Keratinocyte (primary cell): ENCODE measurements at regions not wholly inside any gene's neighbourhood (a gene's known extent, or its start where the extent isn't known, plus 50 kb on each side); places are given as distances from the start of the nearest gene placed in this dataset.

Source experiments
- DNase-seq: peaks from one replicate; pipeline ENCODE4 v3.0.0-alpha.2; 2011; ENCODE audit warnings: low read depth, missing footprints, low spot score
- FAIRE-seq: peaks from 2 replicates; lab custom pipeline; 2011; peaks lifted over from hg19 to GRCh38; lab: Jason Lieb, UNC
- H2AFZ ChIP-seq: 2 replicates; pipeline ENCODE4 v1.6.0; 2012; ENCODE audit warnings: low read length, control low read depth, inconsistent platforms; ENCODE audit not compliant: control insufficient read depth
- H3K27ac ChIP-seq: 2 replicates; pipeline ENCODE4 v1.5.1; 2011; ENCODE audit warnings: low read length; ENCODE audit not compliant: control insufficient read depth, insufficient read depth
- H3K27me3 ChIP-seq: 3 replicates; pipeline ENCODE4 v1.6.0; 2011; ENCODE audit warnings: low read length; ENCODE audit not compliant: control insufficient read depth, insufficient read depth; ENCODE audit errors: extremely low read depth
- H3K36me3 ChIP-seq, 2 experiments: 2 replicates in 1 of 2; 3 replicates in 1 of 2; pipeline ENCODE4 v1.5.1; 2011; ENCODE audit warnings: low read length in 2 of 2, mild to moderate bottlenecking in 1 of 2; ENCODE audit not compliant: control insufficient read depth in 2 of 2, insufficient read depth in 2 of 2; ENCODE audit errors: extremely low read depth in 1 of 2
- H3K4me1 ChIP-seq: 3 replicates; pipeline ENCODE4 v1.5.1; 2011; ENCODE audit warnings: low read length; ENCODE audit not compliant: control insufficient read depth, insufficient read depth; ENCODE audit errors: extremely low read depth
- H3K4me2 ChIP-seq: 3 replicates; pipeline ENCODE4 v1.6.0; 2011; ENCODE audit warnings: low read depth, low read length; ENCODE audit not compliant: control insufficient read depth, insufficient read depth; ENCODE audit errors: extremely low read depth
- H3K4me3 ChIP-seq, 3 experiments: fragments of 200-600 bp in 1 of 3; sonication (generic) in 1 of 3; 2 replicates in 2 of 3; 3 replicates in 1 of 3; pipeline ENCODE4 v1.5.1; 2011 to 2016; ENCODE audit warnings: low read length in 3 of 3, mild to moderate bottlenecking in 3 of 3, control low read depth in 2 of 3, inconsistent platforms in 1 of 3, low read depth in 1 of 3, mixed read lengths in 1 of 3, mixed run types in 1 of 3, moderate library complexity in 1 of 3; ENCODE audit not compliant: control insufficient read depth in 2 of 3, insufficient read depth in 2 of 3; ENCODE audit errors: extremely low read depth in 1 of 3
- H3K79me2 ChIP-seq: 2 replicates; pipeline ENCODE4 v1.6.0; 2012; ENCODE audit warnings: low read length; ENCODE audit not compliant: control insufficient read depth, insufficient read depth
- H3K9ac ChIP-seq: 3 replicates; pipeline ENCODE4 v1.6.0; 2011; ENCODE audit warnings: low read length; ENCODE audit not compliant: control insufficient read depth, insufficient read depth; ENCODE audit errors: extremely low read depth
- H3K9me1 ChIP-seq: 3 replicates; pipeline ENCODE4 v1.6.0; 2011; ENCODE audit warnings: low read length; ENCODE audit not compliant: control insufficient read depth, insufficient read depth; ENCODE audit errors: extremely low read depth
- H3K9me3 ChIP-seq: 2 replicates; pipeline ENCODE4 v1.5.1; 2012; ENCODE audit warnings: low read depth, low read length; ENCODE audit not compliant: control insufficient read depth
- H4K20me1 ChIP-seq: 3 replicates; pipeline ENCODE4 v1.6.0; 2011; ENCODE audit warnings: low read length; ENCODE audit not compliant: control insufficient read depth, insufficient read depth; ENCODE audit errors: extremely low read depth
- EZH2 ChIP-seq: IDR thresholded peaks from one replicate; pipeline ENCODE4 v1.6.1; 2012; ENCODE audit warnings: inconsistent platforms, mild to moderate bottlenecking, low read length, moderate library complexity
- dilution Hi-C: fragments of 300-500 bp; cut with MboI; formaldehyde crosslinking; loops from one replicate; pipeline ENCODE4 v1.7.0; 2020; ENCODE audit warnings: low sequenced_read_pairs; ENCODE audit not compliant: extremely low pct_ligation_motif_present
- TF ChIP-seq, protein P1 (sequence below), 3 experiments: IDR thresholded peaks in 1 of 3; conservative IDR thresholded peaks in 1 of 3; optimal IDR thresholded peaks in 1 of 3; 2 replicates in 2 of 3; 3 replicates in 1 of 3; pipeline versions ENCODE3 to v1.5.1; 2011; ENCODE audit warnings: low read length in 3 of 3, mild to moderate bottlenecking in 3 of 3, moderate library complexity in 2 of 3, control low read depth in 1 of 3, inconsistent platforms in 1 of 3; ENCODE audit not compliant: insufficient read depth in 2 of 3; ENCODE audit errors: extremely low read depth in 1 of 3

DNA sequence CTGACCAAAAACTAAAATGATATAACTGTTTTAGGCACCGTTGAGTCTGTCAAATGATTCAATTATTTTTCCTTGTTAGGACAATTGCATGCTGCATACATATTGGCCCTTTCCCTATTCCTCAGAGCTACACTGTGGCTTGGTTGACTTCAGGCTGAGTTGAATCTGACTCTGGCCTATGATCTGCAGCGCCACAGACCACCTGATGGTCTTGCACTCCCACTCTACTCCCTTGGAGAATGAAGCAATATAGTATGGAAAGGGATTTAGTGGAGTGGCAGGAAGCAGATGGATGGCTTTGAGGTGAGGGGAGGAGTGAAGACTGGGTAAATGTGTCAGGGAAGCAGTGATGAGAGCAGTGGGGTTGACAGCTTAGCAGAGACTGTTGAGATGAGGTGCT, 579.0 kb upstream of the STXBP6 start:
- Histone ChIP-seq H2AFZ (no peak overlapping the region), H3K4me1 (no peaks in the 10 kb centered on the region), H3K9me1 (no peaks in the 10 kb centered on the region), H3K36me3 (no peaks in the 10 kb centered on the region), H3K9me3 (no peaks in the 10 kb centered on the region), H3K27me3 (no peaks in the 10 kb centered on the region), H3K27ac (no peak overlapping the region), H3K4me3 (no peak overlapping the region), H4K20me1 (no peaks in the 10 kb centered on the region), H3K9ac (no peak overlapping the region), H3K79me2 (no peaks in the 10 kb centered on the region), H3K4me2 (no peak overlapping the region)
- FAIRE-seq (no peak), DNase-seq (no peak)
- dilution Hi-C loops: no loop called here
- TF ChIP-seq EZH2: no peak
- TF ChIP-seq, protein P1, sequence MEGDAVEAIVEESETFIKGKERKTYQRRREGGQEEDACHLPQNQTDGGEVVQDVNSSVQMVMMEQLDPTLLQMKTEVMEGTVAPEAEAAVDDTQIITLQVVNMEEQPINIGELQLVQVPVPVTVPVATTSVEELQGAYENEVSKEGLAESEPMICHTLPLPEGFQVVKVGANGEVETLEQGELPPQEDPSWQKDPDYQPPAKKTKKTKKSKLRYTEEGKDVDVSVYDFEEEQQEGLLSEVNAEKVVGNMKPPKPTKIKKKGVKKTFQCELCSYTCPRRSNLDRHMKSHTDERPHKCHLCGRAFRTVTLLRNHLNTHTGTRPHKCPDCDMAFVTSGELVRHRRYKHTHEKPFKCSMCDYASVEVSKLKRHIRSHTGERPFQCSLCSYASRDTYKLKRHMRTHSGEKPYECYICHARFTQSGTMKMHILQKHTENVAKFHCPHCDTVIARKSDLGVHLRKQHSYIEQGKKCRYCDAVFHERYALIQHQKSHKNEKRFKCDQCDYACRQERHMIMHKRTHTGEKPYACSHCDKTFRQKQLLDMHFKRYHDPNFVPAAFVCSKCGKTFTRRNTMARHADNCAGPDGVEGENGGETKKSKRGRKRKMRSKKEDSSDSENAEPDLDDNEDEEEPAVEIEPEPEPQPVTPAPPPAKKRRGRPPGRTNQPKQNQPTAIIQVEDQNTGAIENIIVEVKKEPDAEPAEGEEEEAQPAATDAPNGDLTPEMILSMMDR (optimal IDR thresholded peaks at IDR 0.05 in 1 of 3, IDR thresholded peaks at IDR 0.05 in 1 of 3, conservative IDR thresholded peaks at IDR 0.05 in 1 of 3; ENCODE audit: extremely low read depth in 1 of 3, insufficient read depth in 2 of 3, low read length in 3 of 3): no peak

DNA sequence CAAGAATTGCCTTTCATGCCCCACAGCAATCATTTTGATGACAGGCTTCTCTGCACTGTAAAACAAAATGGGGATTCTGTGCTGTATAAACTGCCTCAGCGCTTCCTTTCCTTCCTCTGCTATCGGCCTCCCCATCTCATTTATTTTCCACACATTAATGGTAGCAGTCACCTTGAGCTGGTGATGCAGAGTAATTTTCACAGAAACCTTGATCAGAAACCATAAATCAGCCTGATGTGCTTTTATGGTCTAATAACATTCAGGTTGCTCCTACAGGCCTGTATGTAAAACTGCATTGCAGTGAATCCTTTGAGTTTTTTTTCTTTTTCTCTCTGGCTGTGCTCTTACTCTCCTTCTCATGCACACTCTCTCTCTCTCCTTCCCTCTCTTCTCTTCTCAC, 578.4 kb upstream of the STXBP6 start:
- Histone ChIP-seq H3K27me3 (no peaks in the 10 kb centered on the region), H3K9ac (no peak overlapping the region), H3K27ac (no peak overlapping the region), H3K4me2 (no peak overlapping the region), H3K9me3 (no peaks in the 10 kb centered on the region), H3K36me3 (no peaks in the 10 kb centered on the region), H3K4me1 (no peaks in the 10 kb centered on the region), H3K4me3 (no peak overlapping the region), H3K79me2 (no peaks in the 10 kb centered on the region), H2AFZ (no peak overlapping the region), H3K9me1 (no peaks in the 10 kb centered on the region), H4K20me1 (no peaks in the 10 kb centered on the region)
- no peak for FAIRE-seq
- dilution Hi-C loops: no loop called here
- TF ChIP-seq, protein P1 (optimal IDR thresholded peaks at IDR 0.05 in 1 of 3, IDR thresholded peaks at IDR 0.05 in 1 of 3, conservative IDR thresholded peaks at IDR 0.05 in 1 of 3; ENCODE audit: extremely low read depth in 1 of 3, insufficient read depth in 2 of 3, low read length in 3 of 3): no peak
- TF ChIP-seq EZH2: no peak
- DNase-seq: no peak
